Natural killer cell (primary cell): ENCODE measurements at regions not wholly inside any gene's neighbourhood (a gene's known extent, or its start where the extent isn't known, plus 50 kb on each side); places are given as distances from the start of the nearest gene placed in this dataset.
A peak's percentile ranks its signal among the peaks of the same experiment; 100 is the strongest.

ENCODE experiments used
- ATAC-seq, 3 donors: fragments of 150-1000 bp in 2 of 3; fragments of 200-7000 bp in 1 of 3; cut with Tn5 transposase; 1 replicate in 1 of 3; 2 replicates in 2 of 3; pipeline ENCODE4 v1.10.0; 2021; ENCODE audit warnings: mild to moderate bottlenecking in 2 of 3, moderate library complexity in 2 of 3
- DNase-seq, 2 donors: peaks; one replicate each; pipeline versions ENCODE4 v3.0.0 to v3.0.0-alpha.2; 2013 to 2021; ENCODE audit warnings: mixed read lengths in 1 of 2
- H3K27ac ChIP-seq: one replicate; pipeline ENCODE4 v1.5.1; 2013; ENCODE audit warnings: mild to moderate bottlenecking, low read length
- H3K27me3 ChIP-seq: one replicate; pipeline ENCODE4 v1.6.1; 2013; ENCODE audit warnings: low read length; ENCODE audit not compliant: control insufficient read depth, insufficient read depth
- H3K36me3 ChIP-seq: one replicate; pipeline ENCODE4 v1.6.1; 2013; ENCODE audit warnings: low read length; ENCODE audit not compliant: control insufficient read depth, insufficient read depth
- H3K4me1 ChIP-seq: one replicate; pipeline ENCODE4 v1.6.1; 2013; ENCODE audit warnings: low read length; ENCODE audit not compliant: control insufficient read depth, insufficient read depth
- H3K4me3 ChIP-seq: one replicate; pipeline ENCODE4 v1.5.1; 2013; ENCODE audit warnings: low read length
- H3K9me3 ChIP-seq: one replicate; pipeline ENCODE4 v1.6.1; 2013; ENCODE audit warnings: low read length; ENCODE audit not compliant: control insufficient read depth, insufficient read depth
- H3K27ac Mint-ChIP-seq, 2 donors: one replicate each; pipeline ENCODE4 v1.8.0; 2022; ENCODE audit warnings: mild to moderate bottlenecking in 2 of 2, mixed read lengths in 2 of 2, moderate library complexity in 1 of 2
- H3K27me3 Mint-ChIP-seq, 2 donors: one replicate each; pipeline ENCODE4 v1.8.0; 2022; ENCODE audit warnings: low read depth in 2 of 2, mixed read lengths in 2 of 2
- H3K36me3 Mint-ChIP-seq: one replicate; pipeline ENCODE4 v1.8.0; 2022; ENCODE audit warnings: mixed read lengths
- H3K4me1 Mint-ChIP-seq, 2 donors: one replicate each; pipeline ENCODE4 v1.8.0; 2022; ENCODE audit warnings: mixed read lengths in 2 of 2
- H3K4me3 Mint-ChIP-seq: one replicate; pipeline ENCODE4 v1.8.0; 2022; ENCODE audit warnings: mild to moderate bottlenecking, moderate library complexity, mixed read lengths
- H3K9me3 Mint-ChIP-seq, 2 donors: one replicate each; pipeline ENCODE4 v1.8.0; 2022; ENCODE audit warnings: mixed read lengths in 2 of 2
- WGBS: methylation state at CpG from one replicate; pipeline ENCODE4 v1.1.7; 2013; ENCODE audit warnings: missing lambda C conversion rate; ENCODE audit not compliant: insufficient coverage; 5-methylcytosine and 5-hydroxymethylcytosine counted together
- intact Hi-C: fragments of 100-400 bp; cut with micrococcal nuclease; formaldehyde crosslinking; loops from one replicate; pipeline ENCODE4 v1.14.2; 2022
- TF ChIP-seq, protein P1 (sequence below): fragments of 200-600 bp; IDR thresholded peaks from one replicate; pipeline ENCODE4 v1.8.0; 2022; ENCODE audit warnings: antibody characterized with exemption

DNA sequence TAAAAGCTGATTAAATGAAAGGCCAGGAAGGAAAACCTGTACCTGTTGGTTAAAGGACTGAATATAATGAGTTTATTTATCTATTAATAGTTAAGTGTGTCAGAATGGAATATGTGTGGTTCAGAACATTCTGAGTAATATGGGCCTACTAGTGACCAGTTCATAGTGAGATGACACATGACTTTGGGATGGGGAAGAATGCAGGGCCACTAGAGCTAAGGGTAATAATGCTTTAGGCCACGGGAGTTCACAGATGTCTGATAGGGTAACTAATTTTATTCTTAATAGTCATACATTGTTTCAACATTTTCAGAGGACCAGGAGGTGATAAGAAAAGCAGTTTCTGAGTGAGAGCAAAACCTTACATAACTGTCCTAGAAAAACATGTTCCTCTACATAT lies 247.8 kb upstream of the OR4E1 start:
- peaks cover 18% of the 10 kb centered on the region for H3K4me1 ChIP-seq

DNA sequence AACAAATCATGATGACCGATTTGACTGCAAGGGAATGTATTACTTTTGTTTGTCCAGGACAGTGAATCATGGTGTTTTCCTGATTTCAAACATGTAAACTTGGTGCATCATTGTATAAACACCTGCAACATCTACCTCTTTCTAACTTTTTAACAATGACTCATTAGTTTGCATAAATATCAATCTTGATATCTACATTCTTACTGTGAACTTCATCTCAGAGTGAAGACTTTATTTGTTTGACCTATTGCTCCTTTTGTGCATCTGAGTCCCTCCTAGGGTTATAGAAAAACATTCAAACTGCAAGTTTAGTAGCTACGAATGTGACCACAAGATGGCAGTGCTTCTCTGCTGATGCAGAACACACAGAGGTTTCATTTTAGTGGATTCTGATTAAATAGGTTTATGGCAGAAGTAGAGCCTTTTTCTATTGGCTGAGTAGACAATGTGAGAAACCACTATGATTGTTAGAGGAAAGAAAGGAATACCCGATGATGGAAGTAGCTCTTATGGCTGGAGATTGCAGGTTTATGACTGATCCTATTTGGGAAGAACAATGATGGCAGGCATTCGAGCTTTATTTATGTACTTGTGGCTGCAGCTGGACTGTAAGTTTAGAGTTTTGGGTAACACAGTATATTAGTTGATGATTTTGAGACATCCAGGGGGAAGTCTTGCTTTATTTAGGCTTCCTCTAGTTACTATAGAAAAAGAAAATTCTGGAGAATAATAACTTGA lies 244.2 kb upstream of the OR4E1 start:
- Mint-ChIP-seq H3K27ac (peak overlapping the region; percentile 75 to 81), H3K27me3 (no peaks in the 10 kb centered on the region), H3K36me3 (no peaks in the 10 kb centered on the region), H3K4me1 (peaks cover 50 to 52% of the 10 kb centered on the region in 2 donors), H3K9me3 (no peaks in the 10 kb centered on the region), H3K4me3 (peak overlapping the region; percentile 90)
- Histone ChIP-seq H3K27me3 (no peaks in the 10 kb centered on the region), H3K4me1 (peaks cover 5% of the 10 kb centered on the region), H3K4me3 (no peak overlapping the region), H3K36me3 (no peaks in the 10 kb centered on the region), H3K27ac (peak overlapping the region; percentile 44), H3K9me3 (no peaks in the 10 kb centered on the region)
- intact Hi-C loops: loop anchor here (1.0 kb wide), 1 partner anchor 15 kb away; no protein-coding TSS in a partner anchor
- ATAC-seq: peak; percentile 59 to 74 (median 72)
- peak in 1 of 2 donors; percentile 86 for DNase-seq
- TF ChIP-seq, protein P1, sequence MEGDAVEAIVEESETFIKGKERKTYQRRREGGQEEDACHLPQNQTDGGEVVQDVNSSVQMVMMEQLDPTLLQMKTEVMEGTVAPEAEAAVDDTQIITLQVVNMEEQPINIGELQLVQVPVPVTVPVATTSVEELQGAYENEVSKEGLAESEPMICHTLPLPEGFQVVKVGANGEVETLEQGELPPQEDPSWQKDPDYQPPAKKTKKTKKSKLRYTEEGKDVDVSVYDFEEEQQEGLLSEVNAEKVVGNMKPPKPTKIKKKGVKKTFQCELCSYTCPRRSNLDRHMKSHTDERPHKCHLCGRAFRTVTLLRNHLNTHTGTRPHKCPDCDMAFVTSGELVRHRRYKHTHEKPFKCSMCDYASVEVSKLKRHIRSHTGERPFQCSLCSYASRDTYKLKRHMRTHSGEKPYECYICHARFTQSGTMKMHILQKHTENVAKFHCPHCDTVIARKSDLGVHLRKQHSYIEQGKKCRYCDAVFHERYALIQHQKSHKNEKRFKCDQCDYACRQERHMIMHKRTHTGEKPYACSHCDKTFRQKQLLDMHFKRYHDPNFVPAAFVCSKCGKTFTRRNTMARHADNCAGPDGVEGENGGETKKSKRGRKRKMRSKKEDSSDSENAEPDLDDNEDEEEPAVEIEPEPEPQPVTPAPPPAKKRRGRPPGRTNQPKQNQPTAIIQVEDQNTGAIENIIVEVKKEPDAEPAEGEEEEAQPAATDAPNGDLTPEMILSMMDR: peak; percentile 90
- 8% methylated on average over 3 of the region's 4 CpGs for WGBS

More for the DNA sequence above, 247.8 kb upstream of the OR4E1 start:
- no peaks in the 10 kb centered on the region for H3K36me3 ChIP-seq
- DNase-seq: no peak
- TF ChIP-seq, protein P1: no peak
- H3K4me3 ChIP-seq: no peak overlapping the region
- H3K4me3 Mint-ChIP-seq: no peak overlapping the region
- no peaks in the 10 kb centered on the region for H3K9me3 Mint-ChIP-seq
- peaks cover 71 to 73% of the 10 kb centered on the region in 2 donors for H3K4me1 Mint-ChIP-seq
- ATAC-seq: no peak
- peak overlapping the region; percentile 20 for H3K27ac ChIP-seq
- H3K9me3 ChIP-seq: no peaks in the 10 kb centered on the region
- intact Hi-C loops: loop anchor here (10.0 kb wide), 1 partner anchor 993 kb away; the partner anchor contains the start of gene RBM23
- WGBS: no CpG with 5 or more reads among the region's 1 CpG
- H3K27ac Mint-ChIP-seq: peak overlapping the region; percentile 85 to 88
- no peaks in the 10 kb centered on the region for H3K27me3 ChIP-seq
- no peaks in the 10 kb centered on the region for H3K36me3 Mint-ChIP-seq
- H3K27me3 Mint-ChIP-seq: no peaks in the 10 kb centered on the region

DNA sequence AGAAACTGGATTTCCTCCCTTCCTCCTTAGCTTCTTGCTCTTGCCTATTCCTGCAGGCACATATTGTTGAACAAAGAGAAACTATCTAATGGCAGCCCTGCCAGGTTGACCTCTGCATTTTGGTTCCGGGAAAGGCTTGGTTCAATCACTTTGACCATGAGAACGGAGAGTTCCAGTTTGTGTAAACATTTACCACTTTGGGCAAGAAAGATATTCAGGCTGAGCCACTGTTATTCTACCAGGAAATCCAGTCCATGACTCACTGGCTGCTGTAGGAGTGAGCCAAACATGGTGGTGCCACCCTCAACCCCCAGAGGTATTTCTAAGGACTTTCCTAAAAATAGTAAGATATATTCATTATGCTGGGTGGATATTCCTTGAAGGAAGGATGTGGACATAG lies 242.2 kb upstream of the OR4E1 start:
- Mint-ChIP-seq H3K27me3 (no peaks in the 10 kb centered on the region), H3K27ac (no peak overlapping the region), H3K4me1 (peaks cover 32 to 35% of the 10 kb centered on the region in 2 donors), H3K4me3 (no peak overlapping the region), H3K36me3 (no peaks in the 10 kb centered on the region), H3K9me3 (no peaks in the 10 kb centered on the region)
- Histone ChIP-seq H3K27ac (no peak overlapping the region), H3K4me1 (peaks cover 5% of the 10 kb centered on the region), H3K9me3 (no peaks in the 10 kb centered on the region), H3K4me3 (no peak overlapping the region), H3K36me3 (no peaks in the 10 kb centered on the region), H3K27me3 (no peaks in the 10 kb centered on the region)
- DNase-seq (no peak), ATAC-seq (no peak)
- intact Hi-C loops: no loop called here
- 80% methylated on average over 2 of the region's 2 CpGs for WGBS
- TF ChIP-seq, protein P1: no peak
